Suprapubic skin (tissue), 4 donors: ENCODE measurements at regions not wholly inside any gene's neighbourhood (a gene's known extent, or its start where the extent isn't known, plus 50 kb on each side); places are given as distances from the start of the nearest gene placed in this dataset.

Source experiments
- CTCF ChIP-seq, 2 donors: fragments of 200-600 bp in 1 of 2; fragments of 450-650 bp in 1 of 2; sonication (generic) in 1 of 2; IDR thresholded peaks; one replicate each; pipeline ENCODE4 v1.5.1; 2016 to 2019; ENCODE audit warnings: antibody characterized with exemption in 2 of 2, mild to moderate bottlenecking in 1 of 2, moderate library complexity in 1 of 2
- POLR2A ChIP-seq, 2 donors: fragments of 450-650 bp; IDR thresholded peaks; one replicate each; pipeline ENCODE4 v1.6.1; 2017; ENCODE audit warnings: antibody characterized with exemption in 2 of 2, mild to moderate bottlenecking in 2 of 2, moderate library complexity in 2 of 2
- POLR2AphosphoS5 ChIP-seq, 3 donors: sonication (generic); formaldehyde crosslinking; IDR thresholded peaks; one replicate each; pipeline ENCODE4 v1.6.1; 2017; ENCODE audit warnings: antibody characterized with exemption in 3 of 3

DNA sequence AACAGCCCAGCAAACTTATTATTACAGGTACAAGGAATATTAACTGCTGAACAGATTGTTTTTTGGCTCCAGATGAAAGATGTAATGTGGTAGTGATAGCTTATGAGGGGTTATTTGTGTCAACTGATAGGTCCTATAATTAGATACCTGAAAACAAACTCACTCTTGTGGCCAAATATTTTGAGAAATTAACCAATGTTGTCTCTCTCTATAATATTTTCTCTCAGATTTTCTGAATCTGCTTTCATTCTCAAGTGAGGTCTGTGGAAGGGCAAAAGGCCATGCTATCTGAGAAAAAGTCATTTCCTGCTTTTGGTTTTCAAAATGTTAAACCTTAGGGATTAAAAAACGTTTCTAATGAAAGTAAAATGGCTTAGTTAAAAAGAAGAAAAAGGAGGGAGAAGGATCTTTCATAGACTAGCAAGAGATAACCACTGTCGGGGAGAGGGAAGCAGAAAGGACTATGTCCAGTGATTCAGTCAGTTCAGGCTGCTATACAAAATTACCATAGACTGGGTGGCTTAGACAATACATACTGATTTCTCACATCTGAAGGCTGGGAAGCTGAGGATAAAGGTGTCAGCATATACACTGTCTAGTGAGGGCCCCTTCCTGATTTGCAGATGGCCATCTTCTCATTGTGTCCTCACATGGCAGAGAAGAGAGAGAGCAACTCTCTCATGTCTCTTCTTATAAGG is 277.5 kb upstream of the P2RY1 start:
- no peak for TF ChIP-seq CTCF (IDR thresholded peaks at IDR 0.05)
- no peak for TF ChIP-seq POLR2A (IDR thresholded peaks at IDR 0.05)
- no peak for TF ChIP-seq POLR2AphosphoS5 (IDR thresholded peaks at IDR 0.05)
